ENCODE measurements at regions not wholly inside any gene's neighbourhood (a gene's known extent, or its start where the extent isn't known, plus 50 kb on each side); places are given as distances from the start of the nearest gene placed in this dataset.

DNA sequence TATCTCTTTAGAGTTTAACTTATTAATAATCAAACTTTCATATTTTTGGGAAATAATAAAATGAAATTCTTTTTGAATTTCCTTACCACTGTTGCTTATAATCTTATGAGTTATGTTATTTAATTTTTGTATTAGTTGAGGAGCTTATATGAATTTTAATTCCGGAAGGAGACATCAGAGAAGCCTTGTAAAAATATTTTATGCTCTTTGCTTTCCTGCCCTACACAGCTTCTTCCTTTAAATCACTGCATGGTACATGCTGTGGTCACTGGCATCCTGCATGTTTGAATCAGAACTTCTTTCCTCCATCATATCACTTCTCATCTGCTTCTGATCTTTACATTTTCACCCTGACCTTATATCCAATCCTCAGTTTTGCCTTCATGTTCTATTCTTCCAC, 266.7 kb upstream of the ZSWIM2 start:
- no peak for TF ChIP-seq POLR2A (IDR thresholded peaks at IDR 0.05)
- no peak for TF ChIP-seq POLR2AphosphoS5 (IDR thresholded peaks at IDR 0.05)
- TF ChIP-seq, protein P1, sequence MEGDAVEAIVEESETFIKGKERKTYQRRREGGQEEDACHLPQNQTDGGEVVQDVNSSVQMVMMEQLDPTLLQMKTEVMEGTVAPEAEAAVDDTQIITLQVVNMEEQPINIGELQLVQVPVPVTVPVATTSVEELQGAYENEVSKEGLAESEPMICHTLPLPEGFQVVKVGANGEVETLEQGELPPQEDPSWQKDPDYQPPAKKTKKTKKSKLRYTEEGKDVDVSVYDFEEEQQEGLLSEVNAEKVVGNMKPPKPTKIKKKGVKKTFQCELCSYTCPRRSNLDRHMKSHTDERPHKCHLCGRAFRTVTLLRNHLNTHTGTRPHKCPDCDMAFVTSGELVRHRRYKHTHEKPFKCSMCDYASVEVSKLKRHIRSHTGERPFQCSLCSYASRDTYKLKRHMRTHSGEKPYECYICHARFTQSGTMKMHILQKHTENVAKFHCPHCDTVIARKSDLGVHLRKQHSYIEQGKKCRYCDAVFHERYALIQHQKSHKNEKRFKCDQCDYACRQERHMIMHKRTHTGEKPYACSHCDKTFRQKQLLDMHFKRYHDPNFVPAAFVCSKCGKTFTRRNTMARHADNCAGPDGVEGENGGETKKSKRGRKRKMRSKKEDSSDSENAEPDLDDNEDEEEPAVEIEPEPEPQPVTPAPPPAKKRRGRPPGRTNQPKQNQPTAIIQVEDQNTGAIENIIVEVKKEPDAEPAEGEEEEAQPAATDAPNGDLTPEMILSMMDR (IDR thresholded peaks at IDR 0.05), result no peak

All from gastroesophageal sphincter (tissue), 3 donors.